NCI-H69 (cell line): ENCODE measurements at regions not wholly inside any gene's neighbourhood (a gene's known extent, or its start where the extent isn't known, plus 50 kb on each side); places are given as distances from the start of the nearest gene placed in this dataset.
"Not testable (repeated sequence)": the region's sequence is repeated elsewhere in the genome, so short reads cannot be mapped to it uniquely, and the experiment has no call there.

Experiments
- DNase-seq: peaks from one replicate; lab custom pipeline; 2025; lab: John Stamatoyannopoulos, UW

- DNase-seq, result peak; percentile 37
These were observed 677.7 kb downstream of the TMEM121 start for GRCh38 chr14:106204063-106204462.

- DNase-seq, result no peak
These were observed 680.9 kb downstream of the TMEM121 start for GRCh38 chr14:106207316-106207715.

- DNase-seq, result peak; percentile 20
These were observed 682.4 kb downstream of the TMEM121 start for GRCh38 chr14:106208794-106209193.

GRCh38 chr14:106209755-106210154, 683.4 kb downstream of the TMEM121 start:
- peak; percentile 22 for DNase-seq

GRCh38 chr14:106210650-106211049, 684.3 kb downstream of the TMEM121 start:
- peak; percentile 58 for DNase-seq

- DNase-seq, result no peak
These were observed 685.0 kb downstream of the TMEM121 start for GRCh38 chr14:106211334-106211900.

- no peak for DNase-seq
These were observed 688.8 kb downstream of the TMEM121 start for GRCh38 chr14:106215229-106215628.

GRCh38 chr14:106216679-106217078, 690.3 kb downstream of the TMEM121 start:
- no peak for DNase-seq

- DNase-seq, result no peak
These were observed 691.8 kb downstream of the TMEM121 start for GRCh38 chr14:106218174-106218573.

- no peak for DNase-seq
These were observed 695.9 kb downstream of the TMEM121 start for GRCh38 chr14:106222311-106222710.

GRCh38 chr14:106222731-106223130, 696.3 kb downstream of the TMEM121 start:
- no peak for DNase-seq

- DNase-seq, result no peak
These were observed 701.4 kb downstream of the TMEM121 start for GRCh38 chr14:106227793-106228192.

GRCh38 chr14:106228541-106229158, 702.3 kb downstream of the TMEM121 start:
- no peak for DNase-seq

- DNase-seq, result no peak
These were observed 703.7 kb downstream of the TMEM121 start for GRCh38 chr14:106230071-106230470.

- peak; percentile 66 for DNase-seq
These were observed 706.8 kb downstream of the TMEM121 start for GRCh38 chr14:106233191-106233590.

- peak; percentile 58 for DNase-seq
These were observed 708.3 kb downstream of the TMEM121 start for GRCh38 chr14:106234525-106235254.

- DNase-seq, result no peak
These were observed 709.2 kb downstream of the TMEM121 start for GRCh38 chr14:106235356-106236159.

GRCh38 chr14:106248321-106249192, 722.2 kb downstream of the TMEM121 start:
- no peak for DNase-seq

- not testable (repeated sequence) for DNase-seq
These were observed 727.6 kb downstream of the TMEM121 start for GRCh38 chr14:106253995-106254394.

GRCh38 chr14:106257569-106257994, 731.2 kb downstream of the TMEM121 start:
- DNase-seq, result peak; percentile 70

GRCh38 chr14:106268013-106268727, 741.8 kb downstream of the TMEM121 start:
- peak; percentile 45 for DNase-seq
